ENCODE measurements at regions not wholly inside any gene's neighbourhood (a gene's known extent, or its start where the extent isn't known, plus 50 kb on each side); places are given as distances from the start of the nearest gene placed in this dataset.

- H3K4me3 ChIP-seq (ENCODE audit: low read depth, low read length): no peak overlapping the region
- no peak for DNase-seq (ENCODE audit: low read depth)
- no peak for TF ChIP-seq CTCF (conservative IDR thresholded peaks at IDR 0.05; ENCODE audit: low read depth, low read length)
Measured at GRCh38 chr11:45471266-45471665, 185.1 kb upstream of the SYT13 start.

- DNase-seq (ENCODE audit: low read depth): no peak
- no peak for TF ChIP-seq CTCF (conservative IDR thresholded peaks at IDR 0.05; ENCODE audit: low read depth, low read length)
- H3K4me3 ChIP-seq (ENCODE audit: low read depth, low read length): no peak overlapping the region
Measured at GRCh38 chr11:45470794-45471167, 184.6 kb upstream of the SYT13 start.

GRCh38 chr11:45470151-45470793, 184.1 kb upstream of the SYT13 start:
- TF ChIP-seq CTCF (conservative IDR thresholded peaks at IDR 0.05; ENCODE audit: low read depth, low read length): no peak
- no peak overlapping the region for H3K4me3 ChIP-seq (ENCODE audit: low read depth, low read length)
- no peak for DNase-seq (ENCODE audit: low read depth)

GRCh38 chr11:45468267-45468856, 182.2 kb upstream of the SYT13 start:
- no peak overlapping the region for H3K4me3 ChIP-seq (ENCODE audit: low read depth, low read length)
- DNase-seq (ENCODE audit: low read depth): no peak
- no peak for TF ChIP-seq CTCF (conservative IDR thresholded peaks at IDR 0.05; ENCODE audit: low read depth, low read length)

GRCh38 chr11:45463541-45463940, 177.4 kb upstream of the SYT13 start:
- no peak overlapping the region for H3K4me3 ChIP-seq (ENCODE audit: low read depth, low read length)
- no peak for TF ChIP-seq CTCF (conservative IDR thresholded peaks at IDR 0.05; ENCODE audit: low read depth, low read length)
- no peak for DNase-seq (ENCODE audit: low read depth)

GRCh38 chr11:45461514-45461913, 175.4 kb upstream of the SYT13 start:
- TF ChIP-seq CTCF (conservative IDR thresholded peaks at IDR 0.05; ENCODE audit: low read depth, low read length): no peak
- no peak overlapping the region for H3K4me3 ChIP-seq (ENCODE audit: low read depth, low read length)
- no peak for DNase-seq (ENCODE audit: low read depth)

- no peak for TF ChIP-seq CTCF (conservative IDR thresholded peaks at IDR 0.05; ENCODE audit: low read depth, low read length)
- no peak for DNase-seq (ENCODE audit: low read depth)
- no peak overlapping the region for H3K4me3 ChIP-seq (ENCODE audit: low read depth, low read length)
Measured at GRCh38 chr11:45459491-45459890, 173.3 kb upstream of the SYT13 start.
